Kidney (tissue), 13 donors: ENCODE measurements at regions not wholly inside any gene's neighbourhood (a gene's known extent, or its start where the extent isn't known, plus 50 kb on each side); places are given as distances from the start of the nearest gene placed in this dataset.

Experiments
- DNase-seq, 5 donors: peaks; one replicate each; pipeline ENCODE4 v3.0.0-alpha.2; 2013 to 2020
- FAIRE-seq: peaks from 2 replicates; lab custom pipeline; 2012; peaks lifted over from hg19 to GRCh38; lab: Jason Lieb, UNC
- H3K27ac ChIP-seq, 2 donors: one replicate each; pipeline ENCODE4 v1.7.0; 2013; ENCODE audit warnings: low read depth in 2 of 2, low read length in 2 of 2, inconsistent platforms in 1 of 2
- H3K27me3 ChIP-seq: one replicate; pipeline ENCODE4 v1.7.1; 2013; ENCODE audit warnings: low read length, inconsistent platforms; ENCODE audit not compliant: control insufficient read depth, insufficient read depth
- H3K36me3 ChIP-seq, 3 donors: one replicate each; pipeline versions ENCODE4 v1.7.0 to v1.7.1; 2013; ENCODE audit warnings: low read length in 3 of 3, control low read depth in 1 of 3, inconsistent platforms in 1 of 3; ENCODE audit not compliant: insufficient read depth in 3 of 3, control insufficient read depth in 2 of 3
- H3K4me1 ChIP-seq, 3 donors: one replicate each; pipeline versions ENCODE4 v1.7.0 to v1.7.1; 2013; ENCODE audit warnings: low read length in 3 of 3, inconsistent platforms in 1 of 3, low read depth in 1 of 3; ENCODE audit not compliant: control insufficient read depth in 2 of 3, insufficient read depth in 2 of 3
- H3K4me3 ChIP-seq, 3 donors: one replicate each; pipeline versions ENCODE4 v1.7.0 to v1.8.1; 2013; ENCODE audit warnings: low read length in 3 of 3, control low read depth in 1 of 3, inconsistent platforms in 1 of 3
- H3K9ac ChIP-seq, 3 donors: one replicate each; pipeline versions ENCODE4 v1.7.0 to v1.7.1; 2013; ENCODE audit warnings: low read length in 3 of 3, control low read depth in 1 of 3, inconsistent platforms in 1 of 3
- H3K9me3 ChIP-seq, 3 donors: one replicate each; pipeline versions ENCODE4 v1.7.0 to v1.7.1; 2013; ENCODE audit warnings: low read length in 3 of 3, control low read depth in 1 of 3, inconsistent platforms in 1 of 3; ENCODE audit not compliant: control insufficient read depth in 2 of 3, insufficient read depth in 1 of 3
- CTCF ChIP-seq: IDR thresholded peaks from 3 replicates; pipeline ENCODE4 v1.5.1; 2012; ENCODE audit warnings: mild to moderate bottlenecking, moderate library complexity, borderline replicate concordance; ENCODE audit not compliant: insufficient read depth; ENCODE audit errors: extremely low read depth
- intact Hi-C: fragments of 100-400 bp; cut with DNase I; formaldehyde crosslinking; loops from one replicate; pipeline ENCODE4 v1.11.1; 2022
- donor health status: control.
- donor health status: control.
- donor health status: control.
- donor health status: control.
- donor health status: control.
- donor health status: DM: yes; HTN: yes; CAD: no.
- donor health status: Normal renal cell carcinoma (clear cell type).

GRCh38 chr10:4332764-4333458 lies 493.1 kb upstream of the AKR1E2 start:
- FAIRE-seq (no peak), DNase-seq (no peak)
- H3K9ac ChIP-seq = no peak overlapping the region
- no peaks in the 10 kb centered on the region for H3K27me3 ChIP-seq
- H3K27ac ChIP-seq = no peak overlapping the region
- H3K9me3 ChIP-seq = no peaks in the 10 kb centered on the region
- H3K4me1 ChIP-seq = no peaks in the 10 kb centered on the region
- H3K4me3 ChIP-seq = no peak overlapping the region
- no peaks in the 10 kb centered on the region for H3K36me3 ChIP-seq
- intact Hi-C loops = no loop called here
- no peak for TF ChIP-seq CTCF

GRCh38 chr10:4331150-4331549 lies 494.9 kb upstream of the AKR1E2 start:
- no peak for TF ChIP-seq CTCF
- DNase-seq = no peak
- no peak overlapping the region for H3K27ac ChIP-seq
- H3K4me3 ChIP-seq = no peak overlapping the region
- H3K4me1 ChIP-seq = no peaks in the 10 kb centered on the region
- intact Hi-C loops = no loop called here
- H3K27me3 ChIP-seq = no peaks in the 10 kb centered on the region
- no peak for FAIRE-seq
- H3K36me3 ChIP-seq = no peaks in the 10 kb centered on the region
- H3K9me3 ChIP-seq = no peaks in the 10 kb centered on the region
- no peak overlapping the region for H3K9ac ChIP-seq

- no peak overlapping the region for H3K27ac ChIP-seq
- intact Hi-C loops = no loop called here
- no peaks in the 10 kb centered on the region for H3K27me3 ChIP-seq
- H3K4me3 ChIP-seq = no peak overlapping the region
- peak in 1 of 5 donors; percentile 56 for DNase-seq
- no peaks in the 10 kb centered on the region for H3K9me3 ChIP-seq
- no peak for FAIRE-seq
- H3K36me3 ChIP-seq = no peaks in the 10 kb centered on the region
- no peak overlapping the region for H3K9ac ChIP-seq
- TF ChIP-seq CTCF = no peak
- H3K4me1 ChIP-seq = no peaks in the 10 kb centered on the region
Measured at GRCh38 chr10:4330636-4331035, 495.4 kb upstream of the AKR1E2 start.

GRCh38 chr10:4329225-4329624 lies 496.8 kb upstream of the AKR1E2 start:
- Histone ChIP-seq H3K27me3 (no peaks in the 10 kb centered on the region), H3K36me3 (no peaks in the 10 kb centered on the region), H3K4me1 (no peaks in the 10 kb centered on the region), H3K4me3 (no peak overlapping the region), H3K9ac (no peak overlapping the region), H3K27ac (no peak overlapping the region), H3K9me3 (no peaks in the 10 kb centered on the region)
- no peak for TF ChIP-seq CTCF
- intact Hi-C loops = no loop called here
- no peak for DNase-seq
- no peak for FAIRE-seq
